HepG2 (cell line): ENCODE measurements at regions not wholly inside any gene's neighbourhood (a gene's known extent, or its start where the extent isn't known, plus 50 kb on each side); places are given as distances from the start of the nearest gene placed in this dataset.

ENCODE experiments used
- ATAC-seq: fragments of 200-7000 bp; cut with Tn5 transposase; 3 replicates; pipeline ENCODE4 v1.9.1; 2020; ENCODE audit warnings: mild to moderate bottlenecking, moderate library complexity
- BruUV-seq: library from RNA; stranded (reverse); fragments of 400-500 nt; replicated peaks from 2 replicates; lab custom pipeline; 2021; lab: Mats Ljungman, UMichigan
- CTCF ChIA-PET: fragments of 300-600 bp; formaldehyde crosslinking; extraction: SDS; loops from one replicate; lab custom pipeline; 2021; ENCODE audit warnings: low total read pairs, inconsistent platforms, low intra/inter-chr PET ratio; lab: Yijun Ruan, JAX
- POLR2A ChIA-PET: fragments of 350-600 bp; sonication (Branson Sonifier 250); formaldehyde crosslinking; loops from one replicate; lab custom pipeline; 2020; ENCODE audit warnings: antibody characterized with exemption, inconsistent platforms; lab: Yijun Ruan, JAX
- DNase-seq: peaks from one replicate; pipeline ENCODE4 v3.0.0-alpha.2; 2015; ENCODE audit warnings: low spot score
- FAIRE-seq: peaks from 3 replicates; lab custom pipeline; 2011; peaks lifted over from hg19 to GRCh38; lab: Jason Lieb, UNC
- H2AFZ ChIP-seq: one replicate; pipeline ENCODE4 v1.6.1; 2011; ENCODE audit warnings: low read length, inconsistent platforms
- H3K27ac ChIP-seq: fragments of 300-600 bp; 3 replicates; pipeline ENCODE4 v1.8.0; 2011; ENCODE audit warnings: mixed run types, mild to moderate bottlenecking, mixed read lengths, low read length, inconsistent platforms; ENCODE audit not compliant: insufficient read depth; ENCODE audit errors: extremely low read length
- H3K27me3 ChIP-seq, 2 experiments: fragments of 200-600 bp in 1 of 2; 2 replicates in 1 of 2; 3 replicates in 1 of 2; pipeline versions ENCODE4 v1.6.0 to v1.8.0; 2011; ENCODE audit warnings: low read length in 2 of 2, mild to moderate bottlenecking in 2 of 2, moderate library complexity in 2 of 2, inconsistent platforms in 1 of 2; ENCODE audit not compliant: insufficient read depth in 2 of 2, control insufficient read depth in 1 of 2
- H3K36me3 ChIP-seq, 2 experiments: fragments of 200-600 bp in 1 of 2; replicated peaks in 1 of 2; 2 replicates in 1 of 2; 3 replicates in 1 of 2; pipeline versions ENCODE4 v1.5.1 to v1.8.0; 2011; ENCODE audit warnings: low read length in 2 of 2, inconsistent platforms in 1 of 2; ENCODE audit not compliant: insufficient read depth in 2 of 2, control insufficient read depth in 1 of 2
- H3K4me1 ChIP-seq: 2 replicates; pipeline ENCODE4 v1.5.1; 2012; ENCODE audit warnings: low read length, inconsistent platforms; ENCODE audit not compliant: insufficient read depth
- H3K4me2 ChIP-seq: 2 replicates; pipeline ENCODE4 v1.6.0; 2011; ENCODE audit warnings: low read depth, low read length, inconsistent platforms
- H3K4me3 ChIP-seq, 3 experiments: fragments of 200-600 bp in 1 of 3; sonication (generic), shearing (Covaris generic) in 1 of 3; replicated peaks in 1 of 3; 2 replicates each; pipeline ENCODE4 v1.5.1; 2011 to 2016; ENCODE audit warnings: low read length in 3 of 3, inconsistent platforms in 2 of 3, low read depth in 2 of 3, mild to moderate bottlenecking in 2 of 3, control low read depth in 1 of 3, mixed read lengths in 1 of 3; ENCODE audit not compliant: insufficient read depth in 1 of 3
- H3K79me2 ChIP-seq: one replicate; pipeline ENCODE4 v1.6.1; 2011; ENCODE audit warnings: low read length, inconsistent platforms; ENCODE audit not compliant: insufficient read depth
- H3K9ac ChIP-seq: 2 replicates; pipeline ENCODE4 v1.6.0; 2011; ENCODE audit warnings: mild to moderate bottlenecking, low read depth, low read length, inconsistent platforms; ENCODE audit not compliant: insufficient read depth
- H3K9me3 ChIP-seq: 2 replicates; pipeline ENCODE4 v1.5.1; 2012; ENCODE audit warnings: mild to moderate bottlenecking, low read length
- H4K20me1 ChIP-seq: 2 replicates; pipeline ENCODE4 v1.6.0; 2011; ENCODE audit warnings: inconsistent platforms, mild to moderate bottlenecking, low read length, moderate library complexity; ENCODE audit not compliant: insufficient read depth
- FOXA1 ChIP-seq, 2 experiments: fragments of 450-650 bp in 1 of 2; sonication (generic) in 1 of 2; formaldehyde crosslinking in 1 of 2; IDR thresholded peaks; 2 replicates each; pipeline versions ENCODE4 v1.4.0 to v1.6.1; 2016 to 2020; ENCODE audit warnings: missing genetic modification reagents in 1 of 2
- HMG20A ChIP-seq: IDR thresholded peaks from 2 replicates; pipeline ENCODE4 v1.6.1; 2016; ENCODE audit warnings: borderline replicate concordance
- MTF2 ChIP-seq: sonication (generic); formaldehyde crosslinking; IDR thresholded peaks from 2 replicates; pipeline ENCODE4 v1.5.0; 2020; ENCODE audit warnings: missing genetic modification reagents, borderline replicate concordance
- NR2C2 ChIP-seq: sonication (generic); formaldehyde crosslinking; IDR thresholded peaks from 2 replicates; pipeline ENCODE4 v1.4.0; 2020; ENCODE audit warnings: missing genetic modification reagents, mild to moderate bottlenecking, moderate library complexity, borderline replicate concordance
- PCBP2 ChIP-seq: fragments of 200-400 bp; formaldehyde crosslinking; optimal IDR thresholded peaks from 2 replicates; pipeline ENCODE3; 2018; ENCODE audit warnings: low read length, low read depth; ENCODE audit not compliant: poor library complexity, severe bottlenecking
- PITX1 ChIP-seq: sonication (generic); formaldehyde crosslinking; IDR thresholded peaks from 2 replicates; pipeline ENCODE4 v1.5.1; 2020; ENCODE audit warnings: mild to moderate bottlenecking, missing genetic modification reagents
- POLR2A ChIP-seq, 2 experiments: IDR thresholded peaks; 2 replicates each; pipeline ENCODE4 v1.6.1; 2011; ENCODE audit warnings: low read depth in 2 of 2, low read length in 2 of 2, mild to moderate bottlenecking in 1 of 2, moderate library complexity in 1 of 2; ENCODE audit not compliant: insufficient read depth in 1 of 2
- RBM39 ChIP-seq: fragments of 200-400 bp; formaldehyde crosslinking; IDR thresholded peaks from one replicate; pipeline ENCODE4 v1.6.1; 2018; ENCODE audit warnings: antibody characterized with exemption, mild to moderate bottlenecking, low read depth, low read length; ENCODE audit not compliant: poor library complexity, severe bottlenecking
- RNF219 ChIP-seq: sonication (generic); formaldehyde crosslinking; IDR thresholded peaks from 2 replicates; pipeline ENCODE4 v1.5.0; 2020; ENCODE audit warnings: mild to moderate bottlenecking, missing genetic modification reagents
- SYNCRIP ChIP-seq: fragments of 200-400 bp; formaldehyde crosslinking; IDR thresholded peaks from 2 replicates; pipeline ENCODE4 v1.6.1; 2018; ENCODE audit warnings: mild to moderate bottlenecking, low read depth, low read length; ENCODE audit not compliant: insufficient read depth
- THAP8 ChIP-seq: sonication (generic); formaldehyde crosslinking; IDR thresholded peaks from 2 replicates; pipeline ENCODE4 v1.5.1; 2020; ENCODE audit warnings: missing genetic modification reagents, mild to moderate bottlenecking, borderline replicate concordance
- THRA ChIP-seq: sonication (generic); formaldehyde crosslinking; IDR thresholded peaks from 2 replicates; pipeline ENCODE4 v1.4.0; 2020; ENCODE audit warnings: missing genetic modification reagents, borderline replicate concordance
- XBP1 ChIP-seq: sonication (generic); formaldehyde crosslinking; IDR thresholded peaks from 2 replicates; pipeline ENCODE4 v1.5.0; 2020; ENCODE audit warnings: missing genetic modification reagents
- ZNF337 ChIP-seq: sonication (generic); formaldehyde crosslinking; IDR thresholded peaks from 2 replicates; pipeline ENCODE4 v1.5.1; 2020; ENCODE audit warnings: missing genetic modification reagents, low read depth, mild to moderate bottlenecking, borderline replicate concordance
- ZNF672 ChIP-seq: sonication (generic); formaldehyde crosslinking; IDR thresholded peaks from 2 replicates; pipeline ENCODE4 v1.8.1; 2022; ENCODE audit warnings: missing genetic modification reagents
- ZNF781 ChIP-seq: sonication (generic); formaldehyde crosslinking; IDR thresholded peaks from 2 replicates; pipeline ENCODE4 v1.5.1; 2020; ENCODE audit warnings: borderline replicate concordance, mild to moderate bottlenecking, missing genetic modification reagents; ENCODE audit errors: not compliant biosample characterization
- WGBS: methylation state at CpG from one replicate; pipeline ENCODE4 v1.1.6; 2017; ENCODE audit warnings: low lambda C conversion rate; 5-methylcytosine and 5-hydroxymethylcytosine counted together
- in situ Hi-C: cut with HindIII; loops from 2 replicates; pipeline ENCODE4 v1.10.0; 2017; ENCODE audit warnings: low pct_unique_long_range_greater_than_20kb; ENCODE audit not compliant: extremely low pct_ligation_motif_present
- intact Hi-C: fragments of 100-400 bp; cut with micrococcal nuclease; formaldehyde crosslinking; loops from one replicate; pipeline ENCODE4 v1.10.0; 2022; ENCODE audit not compliant: unreplicated experiment
- TF ChIP-seq, protein P1 (sequence below): sonication (generic); formaldehyde crosslinking; IDR thresholded peaks from 2 replicates; pipeline ENCODE4 v1.5.0; 2020; ENCODE audit warnings: missing genetic modification reagents, mild to moderate bottlenecking, borderline replicate concordance
- TF ChIP-seq, protein P2 (sequence below): sonication (generic); formaldehyde crosslinking; IDR thresholded peaks from 2 replicates; pipeline ENCODE4 v1.8.0; 2022; ENCODE audit warnings: missing genetic modification reagents, low read depth, mild to moderate bottlenecking, borderline replicate concordance
- TF ChIP-seq, protein P3 (sequence below): sonication (generic); formaldehyde crosslinking; IDR thresholded peaks from 2 replicates; pipeline ENCODE4 v1.4.0; 2020; ENCODE audit warnings: missing genetic modification reagents, borderline replicate concordance

GRCh38 chr13:33353646-33354045 is 68.1 kb upstream of the STARD13 start:
- Histone ChIP-seq H3K9me3 (no peaks in the 10 kb centered on the region), H2AFZ (no peak overlapping the region), H3K79me2 (no peaks in the 10 kb centered on the region), H4K20me1 (no peaks in the 10 kb centered on the region), H3K27ac (no peak overlapping the region), H3K9ac (no peak overlapping the region), H3K36me3 (no peaks in the 10 kb centered on the region), H3K4me1 (peaks cover 10% of the 10 kb centered on the region; the same call in 1 of the 2 replicates), H3K4me3 (no peak overlapping the region), H3K27me3 (no peaks in the 10 kb centered on the region), H3K4me2 (no peak overlapping the region)
- no TSS peak for BruUV-seq
- no peak for ATAC-seq
- no peak for FAIRE-seq
- DNase-seq = no peak
- ChIA-PET POLR2A (no interaction called here), CTCF (no interaction called here)
- 100% methylated on average over 4 of the region's 4 CpGs for WGBS
- intact Hi-C loops (no loop called here), in situ Hi-C loops (no loop called here)
- no peak for TF ChIP-seq POLR2A (IDR thresholded peaks at IDR 0.05; ENCODE audit: insufficient read depth in 1 of 2, low read depth in 2 of 2, low read length in 2 of 2)
- no peak for TF ChIP-seq ZNF337 (CRISPR knock-in tag)
- no peak for TF ChIP-seq HMG20A (CRISPR knock-in tag)
- TF ChIP-seq RNF219 = no peak
- TF ChIP-seq, protein P1, sequence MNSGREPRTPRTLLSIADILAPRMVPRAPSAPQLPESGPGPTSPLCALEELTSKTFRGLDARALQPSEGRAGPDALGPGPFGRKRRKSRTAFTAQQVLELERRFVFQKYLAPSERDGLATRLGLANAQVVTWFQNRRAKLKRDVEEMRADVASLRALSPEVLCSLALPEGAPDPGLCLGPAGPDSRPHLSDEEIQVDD (CRISPR knock-in tag) = no peak
- no peak for TF ChIP-seq SYNCRIP
- no peak for TF ChIP-seq RBM39
- TF ChIP-seq PITX1 (CRISPR knock-in tag) = no peak
- no peak for TF ChIP-seq XBP1 (CRISPR knock-in tag)
- TF ChIP-seq, protein P2, sequence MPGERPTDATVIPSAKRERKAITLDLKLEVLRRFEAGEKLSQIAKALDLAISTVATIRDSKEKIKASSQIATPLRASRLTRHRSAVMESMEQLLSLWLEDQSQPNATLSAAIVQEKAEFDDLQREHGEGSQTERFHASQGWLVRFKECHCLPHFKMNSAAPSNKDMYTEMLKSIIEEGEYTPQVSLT = no peak
- no peak for TF ChIP-seq THAP8
- no peak for TF ChIP-seq NR2C2 (CRISPR knock-in tag)
- no peak for TF ChIP-seq FOXA1 (IDR thresholded peaks at IDR 0.05)
- TF ChIP-seq FOXA1 (CRISPR knock-in tag; IDR thresholded peaks at IDR 0.05) = no peak
- no peak for TF ChIP-seq THRA
- no peak for TF ChIP-seq MTF2 (CRISPR knock-in tag)
- no peak for TF ChIP-seq PCBP2
- TF ChIP-seq ZNF672 = no peak
- TF ChIP-seq, protein P3, sequence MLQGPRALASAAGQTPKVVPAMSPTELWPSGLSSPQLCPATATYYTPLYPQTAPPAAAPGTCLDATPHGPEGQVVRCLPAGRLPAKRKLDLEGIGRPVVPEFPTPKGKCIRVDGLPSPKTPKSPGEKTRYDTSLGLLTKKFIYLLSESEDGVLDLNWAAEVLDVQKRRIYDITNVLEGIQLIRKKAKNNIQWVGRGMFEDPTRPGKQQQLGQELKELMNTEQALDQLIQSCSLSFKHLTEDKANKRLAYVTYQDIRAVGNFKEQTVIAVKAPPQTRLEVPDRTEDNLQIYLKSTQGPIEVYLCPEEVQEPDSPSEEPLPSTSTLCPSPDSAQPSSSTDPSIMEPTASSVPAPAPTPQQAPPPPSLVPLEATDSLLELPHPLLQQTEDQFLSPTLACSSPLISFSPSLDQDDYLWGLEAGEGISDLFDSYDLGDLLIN (CRISPR knock-in tag) = no peak
- TF ChIP-seq ZNF781 (CRISPR knock-in tag) = no peak
